Thyroid gland (tissue), 4 donors: ENCODE measurements at regions not wholly inside any gene's neighbourhood (a gene's known extent, or its start where the extent isn't known, plus 50 kb on each side); places are given as distances from the start of the nearest gene placed in this dataset.

Source experiments
- CTCF ChIP-seq, 6 experiments: fragments of 200-600 bp in 3 of 6; fragments of 450-650 bp in 3 of 6; sonication (generic) in 3 of 6; IDR thresholded peaks; one replicate each; pipeline ENCODE4 v1.5.1; 2016 to 2019; ENCODE audit warnings: antibody characterized with exemption in 6 of 6, mild to moderate bottlenecking in 2 of 6, inconsistent platforms in 1 of 6, moderate library complexity in 1 of 6
- POLR2A ChIP-seq, 2 donors: fragments of 450-650 bp; IDR thresholded peaks; one replicate each; pipeline ENCODE4 v1.6.1; 2017; ENCODE audit warnings: antibody characterized with exemption in 2 of 2, mild to moderate bottlenecking in 2 of 2, moderate library complexity in 1 of 2

GRCh38 chr18:39589496-39589895, 2023.9 kb upstream of the CELF4 start:
- no peak for TF ChIP-seq POLR2A (IDR thresholded peaks at IDR 0.05)
- TF ChIP-seq CTCF (IDR thresholded peaks at IDR 0.05): no peak
